GM12865 (cell line): ENCODE measurements at regions not wholly inside any gene's neighbourhood (a gene's known extent, or its start where the extent isn't known, plus 50 kb on each side); places are given as distances from the start of the nearest gene placed in this dataset.

Experiments
- DNase-seq: peaks from one replicate; pipeline ENCODE4 v3.0.0; 2010; ENCODE audit warnings: low read depth
- H3K4me3 ChIP-seq: 2 replicates; pipeline ENCODE4 v1.5.1; 2011; ENCODE audit warnings: mild to moderate bottlenecking, low read depth, low read length, control low read depth
- TF ChIP-seq, protein P1 (sequence below): IDR thresholded peaks from 2 replicates; pipeline ENCODE4 v1.5.1; 2011; ENCODE audit warnings: low read length, control low read depth, low read depth, inconsistent platforms; ENCODE audit not compliant: insufficient read depth; ENCODE audit errors: missing control alignments

DNA sequence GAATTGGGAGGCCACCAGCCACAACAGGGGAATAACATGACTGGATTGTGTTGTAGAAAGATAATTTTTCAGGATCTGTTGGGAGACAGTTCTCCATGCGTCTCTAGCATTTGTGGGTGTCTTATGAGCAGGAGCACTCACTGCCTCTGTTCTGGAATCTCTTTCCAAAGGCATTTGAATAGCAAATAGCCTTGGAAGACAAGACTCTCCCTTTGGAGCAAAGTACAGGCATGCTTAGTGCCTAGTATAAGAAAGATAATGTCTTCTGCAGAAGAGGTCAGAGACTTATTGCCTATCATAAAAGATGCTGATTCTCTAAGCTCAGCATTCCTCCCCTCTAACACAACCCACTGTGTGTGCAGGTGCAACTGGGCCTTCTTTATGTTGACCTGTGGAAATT, 58.3 kb downstream of the VCPKMT start:
- no peak overlapping the region for H3K4me3 ChIP-seq
- DNase-seq, result no peak
- TF ChIP-seq, protein P1, sequence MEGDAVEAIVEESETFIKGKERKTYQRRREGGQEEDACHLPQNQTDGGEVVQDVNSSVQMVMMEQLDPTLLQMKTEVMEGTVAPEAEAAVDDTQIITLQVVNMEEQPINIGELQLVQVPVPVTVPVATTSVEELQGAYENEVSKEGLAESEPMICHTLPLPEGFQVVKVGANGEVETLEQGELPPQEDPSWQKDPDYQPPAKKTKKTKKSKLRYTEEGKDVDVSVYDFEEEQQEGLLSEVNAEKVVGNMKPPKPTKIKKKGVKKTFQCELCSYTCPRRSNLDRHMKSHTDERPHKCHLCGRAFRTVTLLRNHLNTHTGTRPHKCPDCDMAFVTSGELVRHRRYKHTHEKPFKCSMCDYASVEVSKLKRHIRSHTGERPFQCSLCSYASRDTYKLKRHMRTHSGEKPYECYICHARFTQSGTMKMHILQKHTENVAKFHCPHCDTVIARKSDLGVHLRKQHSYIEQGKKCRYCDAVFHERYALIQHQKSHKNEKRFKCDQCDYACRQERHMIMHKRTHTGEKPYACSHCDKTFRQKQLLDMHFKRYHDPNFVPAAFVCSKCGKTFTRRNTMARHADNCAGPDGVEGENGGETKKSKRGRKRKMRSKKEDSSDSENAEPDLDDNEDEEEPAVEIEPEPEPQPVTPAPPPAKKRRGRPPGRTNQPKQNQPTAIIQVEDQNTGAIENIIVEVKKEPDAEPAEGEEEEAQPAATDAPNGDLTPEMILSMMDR, result no peak
